ENCODE measurements at regions not wholly inside any gene's neighbourhood (a gene's known extent, or its start where the extent isn't known, plus 50 kb on each side); places are given as distances from the start of the nearest gene placed in this dataset.

- TF ChIP-seq CTCF (IDR thresholded peaks at IDR 0.05; ENCODE audit: low read depth, low read length, missing input control) (peak; percentile 55), EGR1 (IDR thresholded peaks at IDR 0.05; ENCODE audit: low read depth in 2 of 2) (no peak), FOXA1 (IDR thresholded peaks at IDR 0.05) (no peak), TAF1 (conservative IDR thresholded peaks at IDR 0.05) (no peak), JUND (IDR thresholded peaks at IDR 0.05) (no peak), ATF3 (IDR thresholded peaks at IDR 0.05) (no peak), SP1 (IDR thresholded peaks at IDR 0.05) (no peak), RAD21 (IDR thresholded peaks at IDR 0.05) (peak; percentile 79 to 87), REST (IDR thresholded peaks at IDR 0.05) (no peak), NR2F2 (IDR thresholded peaks at IDR 0.05) (no peak)
Observed at GRCh38 chr1:80218112-80218511, 1211.6 kb upstream of the ADGRL4 start.

Data from liver (tissue), 3 donors.